CD4-positive, alpha-beta T cell treated with Interleukin-15 for 4 hours (primary cell): ENCODE measurements at regions not wholly inside any gene's neighbourhood (a gene's known extent, or its start where the extent isn't known, plus 50 kb on each side); places are given as distances from the start of the nearest gene placed in this dataset.

Experiments used
- DNase-seq: peaks from one replicate; pipeline ENCODE4 v3.0.0-alpha.2; 2020; ENCODE audit warnings: low spot score

GRCh38 chr11:15622231-15622890 is 507.6 kb downstream of the INSC start:
- DNase-seq: no peak

- no peak for DNase-seq
Observed at GRCh38 chr11:15624701-15625100, 510.0 kb downstream of the INSC start.

GRCh38 chr11:15625691-15626090 is 511.0 kb downstream of the INSC start:
- no peak for DNase-seq

DNA sequence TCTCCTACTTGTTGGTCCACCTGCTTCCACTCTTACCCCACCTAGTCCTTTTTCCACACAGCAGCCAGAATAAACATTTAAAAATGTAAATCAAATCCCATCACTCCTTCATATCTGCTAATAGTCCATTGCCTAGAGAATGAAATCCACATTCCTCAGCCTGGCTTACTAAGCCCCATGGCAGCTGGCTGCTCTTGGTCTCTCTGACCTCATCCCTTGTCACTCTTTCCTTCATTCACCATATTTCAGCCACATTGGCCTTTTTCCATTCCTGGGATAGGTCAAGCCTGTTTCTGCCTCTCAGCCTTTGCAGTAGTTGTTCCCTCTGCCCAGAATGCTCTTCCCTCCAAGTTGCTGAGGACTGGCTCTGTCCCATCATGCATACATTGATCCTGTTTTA is 512.8 kb downstream of the INSC start:
- DNase-seq: no peak

- no peak for DNase-seq
Observed at GRCh38 chr11:15629690-15630321, 515.1 kb downstream of the INSC start.

DNA sequence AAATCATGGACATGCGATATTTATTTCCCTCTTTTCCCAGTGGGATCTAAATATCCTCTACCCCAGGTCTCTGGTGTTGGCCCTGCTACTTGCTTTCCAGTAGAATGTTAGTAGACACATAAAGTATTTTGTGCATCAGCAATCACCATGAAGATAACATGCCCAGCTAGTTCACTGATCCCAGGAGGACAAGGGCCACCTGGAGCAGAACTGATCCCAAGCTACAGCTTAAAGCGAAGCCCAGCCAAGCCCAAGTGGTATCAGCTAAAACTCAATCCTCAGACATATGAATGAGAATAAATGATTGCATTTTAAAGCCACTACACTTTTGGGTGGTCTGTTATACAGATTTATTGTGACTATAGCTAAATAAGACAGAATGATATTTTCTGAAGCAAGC is 516.2 kb downstream of the INSC start:
- no peak for DNase-seq

DNA sequence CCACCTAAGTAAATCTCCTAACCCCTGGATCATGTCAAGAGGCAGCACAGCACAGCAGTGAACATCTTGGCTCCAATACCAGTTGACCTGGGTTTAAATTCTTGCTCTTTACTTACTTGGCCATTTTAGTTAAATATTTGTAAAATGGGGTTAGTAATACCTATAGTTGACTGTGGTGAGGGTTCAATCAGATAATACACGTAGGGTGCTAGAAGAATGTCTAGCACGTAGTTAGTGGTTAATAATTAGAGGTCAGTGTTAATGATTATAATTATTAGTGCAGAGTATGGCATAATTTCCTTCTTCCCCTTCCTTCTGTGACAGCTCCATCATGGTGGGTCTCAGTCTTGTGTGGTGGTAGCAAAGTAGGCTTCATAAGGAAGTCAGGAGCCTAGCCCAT is 520.8 kb downstream of the INSC start:
- no peak for DNase-seq

GRCh38 chr11:15636521-15637089 is 521.9 kb downstream of the INSC start:
- no peak for DNase-seq

DNA sequence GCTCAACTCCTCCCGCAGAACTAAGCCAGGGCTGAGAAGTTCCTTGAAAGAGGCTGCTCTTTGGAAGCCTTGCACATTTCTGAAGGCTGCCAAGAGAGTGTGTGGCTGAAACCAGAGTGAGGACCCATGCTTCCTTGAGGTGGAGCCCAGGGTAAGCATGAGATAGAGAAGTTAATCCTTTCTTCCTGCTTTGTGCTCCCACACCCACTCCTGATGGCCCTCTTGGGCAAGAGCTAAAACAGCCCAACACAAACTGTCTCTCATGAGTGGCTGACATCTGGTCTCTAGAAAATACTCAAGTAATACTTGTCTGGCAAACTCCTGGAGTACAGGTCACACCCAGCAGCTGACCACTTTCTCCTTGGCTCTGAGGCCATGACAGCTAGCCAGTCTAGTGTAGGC is 523.7 kb downstream of the INSC start:
- DNase-seq: no peak

DNA sequence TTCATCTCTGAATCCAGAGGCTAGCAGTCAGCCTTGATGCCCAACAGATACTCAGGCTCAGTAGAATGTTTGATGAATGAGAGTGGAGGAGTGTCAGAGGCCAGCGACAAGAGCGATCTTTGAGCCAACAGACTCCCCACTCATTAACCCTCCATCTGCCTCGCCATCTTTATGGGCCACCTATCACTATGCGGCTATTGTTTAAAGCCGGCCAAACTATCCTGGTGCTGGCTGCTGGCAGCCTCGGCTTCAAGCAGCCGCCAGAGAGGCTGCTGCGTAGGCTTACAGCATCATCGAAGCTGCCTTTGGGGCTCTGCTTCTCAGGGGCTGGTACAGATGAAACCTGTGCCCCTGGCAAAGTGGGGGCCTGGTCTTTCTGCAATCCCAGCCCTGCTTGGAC is 525.6 kb downstream of the INSC start:
- DNase-seq: no peak

DNA sequence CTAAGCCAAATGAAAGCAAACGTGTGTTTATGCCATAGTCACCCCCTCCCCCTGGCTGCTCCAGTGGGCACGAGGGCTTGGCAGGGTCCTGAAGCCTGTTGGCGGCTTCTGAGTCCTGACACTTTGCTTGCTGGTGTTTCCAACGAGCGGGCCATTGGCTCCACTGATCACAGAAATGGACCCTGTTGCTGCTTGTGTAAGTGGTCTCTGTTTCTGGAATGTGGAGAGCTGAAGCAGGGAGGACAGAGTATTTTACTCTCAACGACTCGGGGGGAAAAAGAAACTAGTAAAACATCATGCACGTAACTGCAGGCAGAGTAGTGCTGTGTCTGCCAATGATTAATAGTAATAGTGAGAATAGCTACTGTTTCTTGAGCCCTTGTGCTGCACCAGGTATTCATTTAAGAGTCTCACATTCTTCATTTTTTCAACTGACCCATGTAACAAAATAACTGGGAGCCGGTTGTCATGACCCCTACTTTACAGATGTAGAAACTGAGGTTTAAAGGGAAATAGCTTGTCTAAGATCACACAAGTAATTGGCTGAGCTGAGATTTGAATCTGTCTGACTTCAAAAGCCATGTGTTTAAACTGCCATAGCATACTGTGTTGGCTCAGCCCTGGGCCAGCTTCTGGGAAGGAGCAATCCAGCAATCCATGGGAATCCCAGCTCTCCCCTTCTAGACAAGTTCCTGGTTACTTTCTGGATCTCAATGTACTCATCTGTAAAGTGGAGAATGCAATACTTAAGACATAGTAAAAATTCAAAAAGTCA is 526.7 kb downstream of the INSC start:
- DNase-seq: no peak

GRCh38 chr11:15645201-15645600 is 530.5 kb downstream of the INSC start:
- no peak for DNase-seq

DNA sequence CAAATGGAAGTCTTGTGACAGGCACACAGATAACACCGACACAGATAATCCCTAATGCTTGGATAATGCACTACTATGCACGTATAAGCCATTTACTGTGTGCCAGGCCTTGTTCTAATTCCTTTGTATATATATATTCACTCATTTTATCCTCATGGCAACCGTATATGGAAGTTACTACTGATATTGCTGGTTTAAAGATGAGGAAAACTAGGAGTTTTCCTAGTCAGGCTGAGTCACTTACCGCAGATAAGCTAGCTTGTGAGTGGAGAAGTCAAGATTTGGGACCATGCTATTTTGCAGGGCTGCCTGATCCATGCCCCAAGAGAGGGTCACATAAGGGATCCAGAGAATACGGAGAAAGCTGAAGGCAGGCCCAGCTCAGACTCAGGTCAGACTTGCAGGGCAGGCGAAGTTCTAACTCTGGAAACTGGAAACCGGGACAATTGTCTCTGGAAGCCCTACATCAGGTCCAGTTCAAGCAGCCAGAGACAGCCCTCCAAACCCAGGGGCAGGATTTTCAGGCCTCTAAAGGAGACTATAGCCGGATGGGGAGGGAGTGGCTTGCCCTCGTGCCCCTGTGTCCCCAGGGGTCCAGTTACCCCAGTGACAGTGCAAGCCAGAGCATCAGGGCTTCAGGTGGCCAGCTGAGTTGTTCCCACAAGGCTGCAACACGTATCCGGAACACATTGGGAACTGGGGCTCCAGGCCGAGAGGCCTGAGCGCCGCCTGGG is 534.8 kb downstream of the INSC start:
- no peak for DNase-seq

- peak; percentile 61 for DNase-seq
Observed at GRCh38 chr11:15650105-15650938, 535.6 kb downstream of the INSC start.

DNA sequence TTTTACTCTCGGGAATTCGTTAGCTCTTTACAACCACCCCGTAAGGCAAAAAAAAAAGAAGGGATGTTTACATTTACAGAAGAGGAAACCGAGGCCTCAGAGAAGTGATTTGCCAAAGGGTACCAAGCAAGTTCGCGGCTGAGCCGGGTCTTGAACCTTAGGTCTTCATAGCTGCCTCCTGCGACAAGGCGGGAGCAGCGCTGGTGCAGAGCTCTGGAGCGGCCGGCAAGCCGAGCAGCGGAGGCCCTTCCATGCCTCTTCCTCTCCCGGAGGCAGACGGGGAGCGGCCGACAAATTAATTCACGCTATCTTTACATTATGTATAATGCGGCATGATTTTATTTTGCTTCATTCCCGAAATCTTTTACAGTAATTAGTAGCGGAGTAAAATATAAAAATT is 536.3 kb downstream of the INSC start:
- DNase-seq: no peak

- DNase-seq: no peak
Observed at GRCh38 chr11:15651816-15652215, 537.1 kb downstream of the INSC start.

GRCh38 chr11:15653191-15653710 is 538.5 kb downstream of the INSC start:
- no peak for DNase-seq

- no peak for DNase-seq
Observed at GRCh38 chr11:15654451-15654850, 539.7 kb downstream of the INSC start.

DNA sequence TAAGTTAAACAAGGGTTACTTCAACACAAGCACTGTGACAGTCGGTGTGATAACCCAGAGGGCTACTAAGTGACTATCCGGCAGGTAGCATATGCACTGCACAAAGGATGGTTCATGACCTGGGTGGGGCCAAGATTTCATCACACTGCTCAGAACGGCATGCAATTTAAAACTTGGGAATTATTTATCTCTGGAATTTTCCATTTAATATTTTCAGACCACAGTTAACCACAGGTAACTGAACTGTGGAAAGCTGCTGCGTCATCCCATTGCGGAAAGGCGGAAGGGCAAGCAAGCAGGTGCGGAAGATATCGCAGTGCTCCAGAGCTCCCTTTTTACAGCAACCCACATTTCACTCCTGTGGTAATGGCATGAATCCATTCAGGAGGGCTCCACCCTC is 540.8 kb downstream of the INSC start:
- DNase-seq: no peak

- no peak for DNase-seq
Observed at GRCh38 chr11:15657264-15657663, 542.5 kb downstream of the INSC start.

DNA sequence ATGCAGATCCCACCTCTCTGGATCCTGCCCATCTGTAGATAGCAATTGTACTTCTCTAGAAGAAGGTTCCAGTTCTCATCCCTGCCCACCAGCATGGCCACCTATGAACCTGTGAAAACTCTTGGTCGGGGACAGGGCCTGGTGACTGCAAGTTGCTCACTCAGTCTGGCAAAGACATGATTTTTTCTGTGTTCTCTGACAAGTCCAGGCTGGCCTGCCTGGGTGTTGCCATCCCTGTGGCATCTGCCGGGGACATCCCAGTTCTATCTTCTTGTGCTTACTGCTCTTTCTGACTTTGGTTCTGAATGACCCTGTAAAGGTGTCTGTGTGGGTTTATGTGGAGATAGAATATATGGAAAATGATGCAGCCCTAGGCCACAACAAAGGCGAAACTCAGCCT is 545.8 kb downstream of the INSC start:
- DNase-seq: no peak
